ENCODE measurements at regions not wholly inside any gene's neighbourhood (a gene's known extent, or its start where the extent isn't known, plus 50 kb on each side); places are given as distances from the start of the nearest gene placed in this dataset.
"Not testable (repeated sequence)": the region's sequence is repeated elsewhere in the genome, so short reads cannot be mapped to it uniquely, and the experiment has no call there.

GRCh38 chr11:110347660-110348059 lies 51.2 kb upstream of the RDX start:
- DNase-seq (ENCODE audit: low spot score) = no peak

- no peak for DNase-seq (ENCODE audit: low spot score)
Measured at GRCh38 chr11:110349138-110349996, 53.0 kb upstream of the RDX start.

- DNase-seq (ENCODE audit: low spot score) = not testable (repeated sequence)
Measured at GRCh38 chr11:110349997-110350383, 53.6 kb upstream of the RDX start.

- DNase-seq (ENCODE audit: low spot score) = peak; percentile 72
Measured at GRCh38 chr11:110355011-110355744, 58.8 kb upstream of the RDX start.

GRCh38 chr11:110356762-110357671 lies 60.6 kb upstream of the RDX start:
- no peak for DNase-seq (ENCODE audit: low spot score)

GRCh38 chr11:110358336-110358735 lies 61.9 kb upstream of the RDX start:
- no peak for DNase-seq (ENCODE audit: low spot score)

GRCh38 chr11:110360781-110361408 lies 64.5 kb upstream of the RDX start:
- DNase-seq (ENCODE audit: low spot score) = not testable (repeated sequence)

- peak; percentile 68 for DNase-seq (ENCODE audit: low spot score)
Measured at GRCh38 chr11:110362971-110363509, 66.6 kb upstream of the RDX start.

- no peak for DNase-seq (ENCODE audit: low spot score)
Measured at GRCh38 chr11:110366291-110366690, 63.5 kb upstream of the FDX1 start.

- DNase-seq (ENCODE audit: low spot score) = no peak
Measured at GRCh38 chr11:110367571-110367970, 62.2 kb upstream of the FDX1 start.

- DNase-seq (ENCODE audit: low spot score) = no peak
Measured at GRCh38 chr11:110371084-110371483, 58.7 kb upstream of the FDX1 start.

- no peak for DNase-seq (ENCODE audit: low spot score)
Measured at GRCh38 chr11:110373051-110373702, 56.6 kb upstream of the FDX1 start.

GRCh38 chr11:110374921-110375320 lies 54.8 kb upstream of the FDX1 start:
- no peak for DNase-seq (ENCODE audit: low spot score)

- DNase-seq (ENCODE audit: low spot score) = no peak
Measured at GRCh38 chr11:110375351-110375750, 54.4 kb upstream of the FDX1 start.

GRCh38 chr11:110376021-110376420 lies 53.7 kb upstream of the FDX1 start:
- no peak for DNase-seq (ENCODE audit: low spot score)

- peak; percentile 53 for DNase-seq (ENCODE audit: low spot score)
Measured at GRCh38 chr11:110376711-110377324, 52.9 kb upstream of the FDX1 start.

GRCh38 chr11:110377434-110377833 lies 52.3 kb upstream of the FDX1 start:
- no peak for DNase-seq (ENCODE audit: low spot score)

- DNase-seq (ENCODE audit: low spot score) = no peak
Measured at GRCh38 chr11:110379261-110379660, 50.5 kb upstream of the FDX1 start.

- DNase-seq (ENCODE audit: low spot score) = no peak
Measured at GRCh38 chr11:110379936-110380335, 49.8 kb upstream of the FDX1 start.

All from ecto neural progenitor cell (in vitro differentiated cells).